Suprapubic skin (tissue), 4 donors: ENCODE measurements at regions not wholly inside any gene's neighbourhood (a gene's known extent, or its start where the extent isn't known, plus 50 kb on each side); places are given as distances from the start of the nearest gene placed in this dataset.

ENCODE experiments used
- DNase-seq, 2 donors: peaks; one replicate each; pipeline ENCODE4 v3.0.0-alpha.2; 2019; ENCODE audit warnings: low spot score in 2 of 2
- H3K27ac ChIP-seq: fragments of 200-600 bp; sonication (generic); one replicate; pipeline ENCODE4 v1.5.1; 2019
- H3K27me3 ChIP-seq: fragments of 200-600 bp; sonication (generic); one replicate; pipeline ENCODE4 v1.5.1; 2019
- H3K36me3 ChIP-seq: fragments of 200-600 bp; sonication (generic); one replicate; pipeline ENCODE4 v1.5.1; 2019
- H3K4me1 ChIP-seq: fragments of 200-600 bp; sonication (generic); one replicate; pipeline ENCODE4 v1.5.1; 2019
- H3K4me3 ChIP-seq: fragments of 200-600 bp; sonication (generic); one replicate; pipeline ENCODE4 v1.5.1; 2019; ENCODE audit warnings: mild to moderate bottlenecking
- H3K9me3 ChIP-seq: fragments of 200-600 bp; sonication (generic); one replicate; pipeline ENCODE4 v1.5.1; 2019
- EP300 ChIP-seq: sonication (generic); formaldehyde crosslinking; IDR thresholded peaks from one replicate; pipeline ENCODE4 v1.6.1; 2017; ENCODE audit warnings: antibody characterized with exemption
- POLR2A ChIP-seq, 2 donors: fragments of 450-650 bp; IDR thresholded peaks; one replicate each; pipeline ENCODE4 v1.6.1; 2017; ENCODE audit warnings: antibody characterized with exemption in 2 of 2, mild to moderate bottlenecking in 2 of 2, moderate library complexity in 2 of 2
- POLR2AphosphoS5 ChIP-seq, 3 donors: sonication (generic); formaldehyde crosslinking; IDR thresholded peaks; one replicate each; pipeline ENCODE4 v1.6.1; 2017; ENCODE audit warnings: antibody characterized with exemption in 3 of 3
- WGBS: methylation state at CpG from one replicate; pipeline ENCODE4 v1.1.5; 2018; 5-methylcytosine and 5-hydroxymethylcytosine counted together
- TF ChIP-seq, protein P1 (sequence below), 2 donors: fragments of 200-600 bp in 1 of 2; fragments of 450-650 bp in 1 of 2; sonication (generic) in 1 of 2; IDR thresholded peaks; one replicate each; pipeline ENCODE4 v1.5.1; 2016 to 2019; ENCODE audit warnings: antibody characterized with exemption in 2 of 2, mild to moderate bottlenecking in 1 of 2, moderate library complexity in 1 of 2

DNA sequence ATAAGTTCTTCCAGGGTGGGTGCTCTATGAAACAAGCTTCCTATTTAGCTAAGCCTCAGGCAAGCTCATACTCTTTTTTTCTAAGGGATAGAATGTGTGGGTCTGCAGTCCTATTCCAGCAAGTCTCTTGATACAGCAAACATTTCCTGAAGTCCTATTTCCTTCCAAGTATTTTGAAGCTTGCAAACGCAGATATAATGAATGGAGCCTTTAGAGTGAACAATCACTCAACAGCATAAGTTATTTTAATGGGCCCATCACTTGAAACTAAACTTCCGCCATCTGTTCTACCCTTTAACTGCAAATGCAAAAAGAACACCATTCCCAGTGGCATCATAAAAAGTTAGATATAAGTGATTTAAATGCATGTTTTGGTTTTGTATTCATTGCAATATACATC lies 108.3 kb upstream of the TAPT1 start:
- Histone ChIP-seq H3K4me3 (no peak overlapping the region), H3K27me3 (no peaks in the 10 kb centered on the region), H3K27ac (no peak overlapping the region), H3K9me3 (no peaks in the 10 kb centered on the region), H3K36me3 (no peaks in the 10 kb centered on the region), H3K4me1 (no peaks in the 10 kb centered on the region)
- TF ChIP-seq POLR2A (IDR thresholded peaks at IDR 0.05) (no peak), EP300 (no peak), POLR2AphosphoS5 (IDR thresholded peaks at IDR 0.05) (no peak)
- TF ChIP-seq, protein P1, sequence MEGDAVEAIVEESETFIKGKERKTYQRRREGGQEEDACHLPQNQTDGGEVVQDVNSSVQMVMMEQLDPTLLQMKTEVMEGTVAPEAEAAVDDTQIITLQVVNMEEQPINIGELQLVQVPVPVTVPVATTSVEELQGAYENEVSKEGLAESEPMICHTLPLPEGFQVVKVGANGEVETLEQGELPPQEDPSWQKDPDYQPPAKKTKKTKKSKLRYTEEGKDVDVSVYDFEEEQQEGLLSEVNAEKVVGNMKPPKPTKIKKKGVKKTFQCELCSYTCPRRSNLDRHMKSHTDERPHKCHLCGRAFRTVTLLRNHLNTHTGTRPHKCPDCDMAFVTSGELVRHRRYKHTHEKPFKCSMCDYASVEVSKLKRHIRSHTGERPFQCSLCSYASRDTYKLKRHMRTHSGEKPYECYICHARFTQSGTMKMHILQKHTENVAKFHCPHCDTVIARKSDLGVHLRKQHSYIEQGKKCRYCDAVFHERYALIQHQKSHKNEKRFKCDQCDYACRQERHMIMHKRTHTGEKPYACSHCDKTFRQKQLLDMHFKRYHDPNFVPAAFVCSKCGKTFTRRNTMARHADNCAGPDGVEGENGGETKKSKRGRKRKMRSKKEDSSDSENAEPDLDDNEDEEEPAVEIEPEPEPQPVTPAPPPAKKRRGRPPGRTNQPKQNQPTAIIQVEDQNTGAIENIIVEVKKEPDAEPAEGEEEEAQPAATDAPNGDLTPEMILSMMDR (IDR thresholded peaks at IDR 0.05), result no peak
- WGBS, result 52% methylated on average over 2 of the region's 2 CpGs
- DNase-seq, result no peak

DNA sequence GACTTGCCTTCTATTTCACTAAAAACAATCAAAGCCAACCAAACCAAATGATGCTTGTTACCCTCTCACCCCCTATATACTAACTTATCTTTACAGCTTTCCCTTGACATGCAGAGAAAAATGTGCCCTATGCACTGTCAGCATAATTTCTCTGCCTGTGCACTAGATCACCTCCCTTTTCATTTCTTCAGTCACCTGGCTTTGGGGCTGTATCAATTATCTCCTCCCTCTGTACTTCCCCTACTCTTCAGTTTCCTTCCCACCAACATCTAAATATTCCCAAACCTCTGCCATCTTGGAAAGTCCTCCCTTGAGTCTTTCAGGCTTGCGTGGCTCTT lies 103.5 kb upstream of the TAPT1 start:
- no peak overlapping the region for H3K4me3 ChIP-seq
- no peaks in the 10 kb centered on the region for H3K9me3 ChIP-seq
- no peaks in the 10 kb centered on the region for H3K4me1 ChIP-seq
- WGBS, result 79% methylated on average over 1 of the region's 1 CpG
- TF ChIP-seq EP300 (no peak), POLR2AphosphoS5 (IDR thresholded peaks at IDR 0.05) (no peak), POLR2A (IDR thresholded peaks at IDR 0.05) (no peak)
- TF ChIP-seq, protein P1 (IDR thresholded peaks at IDR 0.05), result no peak
- DNase-seq, result no peak
- no peaks in the 10 kb centered on the region for H3K36me3 ChIP-seq
- H3K27me3 ChIP-seq, result no peaks in the 10 kb centered on the region
- no peak overlapping the region for H3K27ac ChIP-seq

DNA sequence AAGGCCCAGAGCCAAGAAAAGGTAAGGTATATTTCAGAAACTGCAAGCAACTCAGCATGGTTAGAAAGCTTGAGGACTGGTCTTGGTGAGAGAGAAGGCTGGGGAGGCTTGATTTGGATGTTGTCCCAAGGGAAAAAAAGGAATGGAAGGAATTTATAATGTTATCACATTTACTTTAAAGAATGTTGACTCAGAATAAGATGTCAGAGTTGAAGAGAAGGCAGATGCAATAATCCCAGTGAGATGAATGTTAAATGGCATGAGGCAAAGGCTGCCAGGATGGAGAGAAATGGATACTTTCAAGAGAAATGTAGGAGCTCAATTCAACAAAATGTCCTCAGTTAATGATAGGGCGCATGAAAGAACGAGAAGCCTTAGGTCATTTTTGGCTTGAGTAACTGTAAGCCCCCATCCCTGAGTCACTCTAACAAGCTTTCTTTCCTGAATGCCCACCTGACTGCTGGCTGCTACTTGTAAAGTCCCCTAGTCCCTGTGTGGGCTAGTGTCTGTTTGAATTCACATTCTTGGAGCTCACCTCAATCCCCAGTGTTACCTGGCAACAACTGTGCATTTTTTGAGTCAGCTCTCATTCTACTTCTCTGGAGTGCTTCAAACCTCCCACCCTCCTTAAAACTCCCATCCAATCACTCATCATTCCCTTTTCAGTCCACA lies 103.0 kb upstream of the TAPT1 start:
- Histone ChIP-seq H3K4me3 (no peak overlapping the region), H3K27ac (no peak overlapping the region), H3K4me1 (no peaks in the 10 kb centered on the region), H3K36me3 (no peaks in the 10 kb centered on the region), H3K9me3 (no peaks in the 10 kb centered on the region), H3K27me3 (no peaks in the 10 kb centered on the region)
- 73% methylated on average over 2 of the region's 2 CpGs for WGBS
- TF ChIP-seq POLR2AphosphoS5 (IDR thresholded peaks at IDR 0.05) (no peak), POLR2A (IDR thresholded peaks at IDR 0.05) (no peak), EP300 (no peak)
- TF ChIP-seq, protein P1 (IDR thresholded peaks at IDR 0.05), result no peak
- DNase-seq, result no peak

DNA sequence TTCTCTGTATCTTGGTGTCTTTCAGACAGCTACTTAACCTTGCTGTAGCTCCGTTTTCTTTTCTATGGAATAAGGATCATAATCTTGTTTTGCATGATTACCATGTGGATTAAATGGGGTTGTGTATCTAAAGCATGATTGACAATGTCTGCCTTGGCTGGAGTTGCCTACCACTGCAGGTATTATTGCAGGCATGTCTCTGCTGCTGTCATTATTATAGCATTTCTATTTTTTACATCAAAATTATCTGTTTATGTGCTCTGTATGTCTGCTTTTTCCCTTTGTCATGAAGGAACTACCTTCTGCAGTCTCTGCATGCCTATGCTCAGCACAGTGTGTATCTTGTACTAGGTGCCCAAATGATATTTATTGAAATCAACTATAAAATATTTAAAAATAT lies 95.9 kb upstream of the TAPT1 start:
- Histone ChIP-seq H3K36me3 (no peaks in the 10 kb centered on the region), H3K4me3 (no peak overlapping the region), H3K27ac (no peak overlapping the region), H3K27me3 (no peaks in the 10 kb centered on the region), H3K9me3 (no peaks in the 10 kb centered on the region), H3K4me1 (no peaks in the 10 kb centered on the region)
- no peak for DNase-seq
- TF ChIP-seq, protein P1 (IDR thresholded peaks at IDR 0.05), result no peak
- TF ChIP-seq POLR2AphosphoS5 (IDR thresholded peaks at IDR 0.05) (no peak), POLR2A (IDR thresholded peaks at IDR 0.05) (no peak), EP300 (no peak)
- WGBS, result 42% methylated on average over 1 of the region's 1 CpG

DNA sequence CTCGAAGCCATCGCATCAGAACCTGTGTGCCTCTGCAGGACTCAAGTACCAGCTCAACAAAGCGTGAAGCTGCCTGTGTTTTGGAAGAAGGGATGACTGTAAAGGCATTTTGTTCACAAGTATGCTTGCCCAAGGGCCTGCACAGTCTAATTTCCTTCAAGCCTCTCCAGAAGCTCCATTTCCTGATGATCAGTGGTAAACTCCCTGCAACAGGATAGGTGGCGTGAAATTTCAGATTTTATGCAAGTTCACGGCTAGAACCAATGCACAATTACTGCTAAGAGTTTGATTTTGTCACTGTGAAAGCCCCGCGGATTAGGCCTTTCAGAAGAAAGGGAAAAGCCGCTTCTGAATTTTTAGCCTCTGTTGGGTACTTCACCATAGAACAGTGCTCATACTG lies 89.2 kb upstream of the TAPT1 start:
- Histone ChIP-seq H3K9me3 (no peaks in the 10 kb centered on the region), H3K36me3 (no peaks in the 10 kb centered on the region), H3K27ac (no peak overlapping the region), H3K4me3 (no peak overlapping the region), H3K27me3 (no peaks in the 10 kb centered on the region), H3K4me1 (no peaks in the 10 kb centered on the region)
- 94% methylated on average over 8 of the region's 8 CpGs for WGBS
- DNase-seq, result no peak
- TF ChIP-seq, protein P1 (IDR thresholded peaks at IDR 0.05), result no peak
- TF ChIP-seq POLR2AphosphoS5 (IDR thresholded peaks at IDR 0.05) (no peak), POLR2A (IDR thresholded peaks at IDR 0.05) (no peak), EP300 (no peak)
